HG03457 (cell line): ENCODE measurements at regions not wholly inside any gene's neighbourhood (a gene's known extent, or its start where the extent isn't known, plus 50 kb on each side); places are given as distances from the start of the nearest gene placed in this dataset.
"Not testable (repeated sequence)": the region's sequence is repeated elsewhere in the genome, so short reads cannot be mapped to it uniquely, and the experiment has no call there.

Experiments used
- ATAC-seq: cut with Tn5 transposase; IDR thresholded peaks from one replicate; pipeline ENCODE4 v1.9.1; 2021; ENCODE audit warnings: moderate number of reproducible peaks; ENCODE audit not compliant: unreplicated experiment

DNA sequence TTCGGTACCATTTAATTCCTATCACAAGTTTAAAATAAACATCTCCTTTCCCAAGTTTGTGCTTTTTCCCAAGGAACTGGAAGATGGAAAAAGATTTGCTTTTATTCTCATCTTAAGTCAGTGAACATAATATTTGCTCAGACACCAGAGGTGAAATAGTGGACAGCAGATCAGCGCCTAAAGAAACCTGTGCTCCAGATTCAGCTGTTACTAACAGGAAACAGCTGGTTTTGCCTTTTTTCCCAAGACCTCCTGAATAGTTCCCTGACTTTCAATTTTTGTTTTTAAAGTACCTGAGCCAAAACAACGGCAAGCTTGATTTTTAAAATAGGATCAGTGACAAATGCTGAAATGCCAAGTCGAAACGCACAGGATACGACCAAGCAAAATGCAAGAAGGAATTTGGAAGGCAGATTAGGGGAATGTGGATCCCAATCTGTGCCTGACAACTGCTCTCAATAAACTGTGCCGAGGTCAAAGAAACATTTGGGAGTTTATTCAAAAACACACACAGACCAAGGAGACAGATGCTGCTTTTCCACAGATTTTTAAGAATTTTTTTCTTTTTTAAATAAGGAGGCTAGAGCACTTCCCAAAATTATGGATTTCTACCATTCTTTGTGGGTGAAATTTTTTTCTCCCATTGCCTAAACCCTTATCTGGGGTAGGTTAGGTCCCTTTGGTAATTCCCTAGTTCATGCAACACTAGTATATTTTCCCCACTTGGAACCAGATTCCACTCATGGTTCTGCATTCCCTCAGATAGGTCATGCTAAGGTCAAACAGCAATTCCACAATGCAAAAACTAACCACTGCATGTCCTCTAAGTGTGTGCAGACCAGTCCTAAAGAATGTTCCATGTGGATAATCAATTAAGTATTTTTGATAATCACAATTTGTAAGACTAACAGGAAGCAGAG lies 121.5 kb upstream of the PDE1A start:
- ATAC-seq, result no peak

DNA sequence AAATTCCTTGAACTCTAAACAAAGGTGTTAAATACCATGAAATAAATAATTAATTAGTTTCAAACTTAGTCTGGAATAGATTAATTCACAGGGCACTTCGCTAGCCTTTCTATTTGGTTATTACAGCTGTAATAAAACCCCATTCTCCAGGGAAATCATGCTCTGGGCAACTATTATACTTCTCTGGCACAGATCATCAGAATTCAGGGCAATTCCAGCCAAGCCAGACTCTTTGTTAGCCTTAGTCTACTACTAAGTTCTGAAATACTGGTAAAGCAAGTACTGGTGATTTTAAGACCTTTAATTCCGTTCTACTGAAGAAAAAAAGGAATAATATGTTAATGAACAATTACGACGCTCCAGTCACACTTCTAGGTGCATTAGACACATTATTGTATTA lies 123.4 kb upstream of the PDE1A start:
- no peak for ATAC-seq

DNA sequence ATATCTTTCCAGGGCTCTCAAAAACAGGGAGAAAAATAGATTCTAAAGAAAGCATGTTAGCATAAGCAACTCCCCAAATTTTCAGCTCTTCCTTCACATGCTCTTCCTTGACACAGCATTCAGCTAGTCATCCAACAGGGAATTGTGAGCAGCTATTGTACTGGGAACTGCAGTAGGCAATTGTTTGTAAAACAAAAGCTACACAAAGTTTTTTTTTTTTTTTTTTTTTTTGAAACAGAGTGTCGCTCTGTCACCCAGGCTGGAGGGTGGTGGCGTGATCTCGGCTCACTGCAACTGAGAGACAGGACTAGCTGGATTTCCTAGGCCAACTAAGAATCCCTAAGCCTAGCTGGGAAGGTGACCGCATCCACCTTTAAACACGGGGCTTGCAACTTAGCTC lies 125.4 kb upstream of the PDE1A start:
- ATAC-seq, result not testable (repeated sequence)

DNA sequence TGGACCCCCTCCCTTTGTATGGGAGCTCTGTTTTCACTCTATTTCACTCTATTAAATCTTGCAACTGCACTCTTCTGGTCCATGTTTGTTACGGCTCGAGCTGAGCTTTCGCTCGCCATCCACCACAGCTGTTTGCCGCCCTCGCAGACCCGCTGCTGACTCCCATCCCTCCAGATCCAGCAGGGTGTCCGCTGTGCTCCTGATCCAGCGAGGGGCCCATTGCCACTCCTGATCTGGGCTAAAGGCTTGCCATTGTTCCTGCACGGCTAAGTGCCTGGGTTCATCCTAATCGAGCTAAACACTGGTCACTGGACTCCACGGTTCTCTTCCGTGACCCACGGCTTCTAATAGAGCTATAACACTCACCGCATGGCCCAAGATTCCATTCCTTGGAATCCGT lies 125.9 kb upstream of the PDE1A start:
- not testable (repeated sequence) for ATAC-seq

DNA sequence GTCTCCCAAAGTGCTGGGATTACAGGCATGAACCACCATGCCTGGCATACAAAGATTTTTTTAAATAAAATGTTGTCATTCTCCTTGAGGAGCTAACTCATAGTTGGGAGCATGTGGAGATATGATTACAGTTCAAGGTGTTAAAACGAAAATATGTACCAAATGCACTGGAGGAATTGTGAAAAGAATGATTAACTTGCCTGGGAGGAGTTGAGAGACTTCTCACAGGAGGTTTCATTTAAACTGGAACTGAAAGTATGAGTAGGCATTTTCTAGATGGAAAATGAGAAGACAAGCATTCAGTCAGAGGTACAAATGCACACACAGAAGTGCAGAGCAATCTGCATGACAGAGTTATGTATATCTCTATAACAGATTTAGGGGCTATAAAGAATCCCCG lies 126.6 kb upstream of the PDE1A start:
- ATAC-seq, result peak; percentile 99

DNA sequence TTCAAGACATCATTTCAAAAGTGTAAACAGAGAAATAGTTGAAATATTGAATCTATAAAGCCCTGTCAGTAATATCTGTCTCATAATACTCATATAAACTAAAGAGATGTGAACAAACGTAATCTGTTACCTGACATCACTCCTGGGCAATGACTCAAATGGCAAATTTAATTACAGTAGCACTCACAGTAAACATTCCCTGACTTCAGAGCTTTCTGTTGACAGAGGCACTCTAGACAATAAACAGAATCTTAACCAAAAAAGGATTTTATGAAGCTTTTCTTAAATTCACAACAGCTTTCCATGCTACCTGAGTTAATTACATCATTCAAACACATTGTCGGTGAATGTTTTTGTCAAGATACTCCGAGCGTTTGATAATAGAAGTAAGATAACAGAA lies 128.1 kb upstream of the PDE1A start:
- no peak for ATAC-seq

DNA sequence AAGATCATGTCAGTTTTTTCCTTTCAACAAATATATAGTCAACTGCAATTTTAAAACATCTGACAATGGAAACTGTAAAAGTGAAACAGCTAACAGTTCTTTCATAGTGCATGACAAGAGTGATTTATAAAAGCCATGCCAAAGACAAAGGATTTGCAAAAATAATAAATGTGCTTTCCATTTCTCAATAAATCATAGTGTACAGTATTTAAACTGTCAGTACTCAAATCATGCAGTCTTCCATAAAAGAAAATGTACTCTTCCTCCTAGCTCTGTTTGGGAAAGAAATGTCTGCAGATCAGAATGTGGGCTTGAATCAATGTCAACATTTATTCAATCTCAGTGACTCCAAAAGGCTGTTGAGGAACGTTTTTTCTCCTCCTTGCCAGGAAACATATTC lies 131.7 kb upstream of the PDE1A start:
- no peak for ATAC-seq

DNA sequence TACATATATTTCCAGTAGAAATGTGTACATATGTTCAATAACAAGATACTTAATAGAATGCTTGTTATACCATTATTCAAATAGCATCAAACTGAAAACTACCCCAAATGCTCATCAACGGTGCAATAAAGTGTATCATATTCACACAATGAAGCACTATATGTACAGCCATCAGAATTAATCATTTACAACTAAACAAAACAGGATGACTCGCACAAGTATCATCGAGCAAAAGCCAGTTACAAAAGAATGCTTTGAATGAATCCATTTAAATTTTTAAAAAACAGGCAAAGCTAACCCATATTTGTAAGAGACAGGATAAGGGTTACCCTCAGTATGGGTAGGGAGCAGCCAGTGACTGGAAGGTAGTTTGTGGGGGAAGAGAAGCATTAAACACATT lies 132.8 kb upstream of the PDE1A start:
- ATAC-seq, result no peak

DNA sequence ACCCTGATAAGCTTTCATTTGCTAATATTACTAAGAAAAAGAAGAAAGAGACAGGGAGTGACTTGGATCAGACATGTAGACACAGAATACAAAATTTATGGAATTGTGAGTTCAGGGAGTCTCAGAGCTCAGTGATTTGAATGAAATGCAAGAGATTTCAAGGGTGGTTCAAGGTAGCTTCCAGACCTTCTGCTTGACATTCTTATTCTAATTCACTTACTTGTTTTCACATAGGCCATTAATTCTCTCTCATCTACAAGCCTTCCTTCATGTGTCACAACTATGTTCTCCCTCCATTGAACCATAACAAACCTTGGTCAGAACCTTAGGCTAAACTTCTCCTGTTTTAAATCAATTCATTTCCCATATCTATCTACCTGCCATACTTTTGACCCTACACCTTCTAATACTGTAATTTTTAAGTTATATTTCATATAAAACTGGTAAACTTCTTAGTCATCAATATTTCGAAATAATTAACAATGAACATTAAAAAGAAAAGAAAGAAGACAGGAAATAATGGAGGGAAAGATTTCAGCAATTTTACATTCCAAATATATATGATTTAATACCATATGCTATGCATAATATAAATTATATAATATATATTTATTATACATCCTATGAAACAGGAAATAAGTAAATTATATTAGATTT lies 139.2 kb upstream of the PDE1A start:
- ATAC-seq, result no peak

DNA sequence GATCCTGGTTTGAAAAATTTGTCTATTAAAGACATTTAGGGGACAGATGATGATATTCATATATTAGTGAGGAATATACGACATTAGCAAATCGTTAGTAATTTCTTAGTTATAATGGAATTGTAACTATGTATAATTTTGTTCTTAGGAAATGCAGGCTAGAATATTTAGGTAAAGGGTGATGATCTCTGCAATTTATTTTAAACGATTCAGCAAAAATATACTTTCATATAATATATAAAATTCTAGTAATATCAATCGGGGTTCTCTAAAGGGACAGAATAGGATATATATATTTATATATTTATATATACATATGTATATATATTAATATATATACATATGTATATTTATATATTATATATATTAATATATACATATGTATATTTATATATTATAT lies 142.5 kb upstream of the DNAJC10 start:
- ATAC-seq, result no peak

DNA sequence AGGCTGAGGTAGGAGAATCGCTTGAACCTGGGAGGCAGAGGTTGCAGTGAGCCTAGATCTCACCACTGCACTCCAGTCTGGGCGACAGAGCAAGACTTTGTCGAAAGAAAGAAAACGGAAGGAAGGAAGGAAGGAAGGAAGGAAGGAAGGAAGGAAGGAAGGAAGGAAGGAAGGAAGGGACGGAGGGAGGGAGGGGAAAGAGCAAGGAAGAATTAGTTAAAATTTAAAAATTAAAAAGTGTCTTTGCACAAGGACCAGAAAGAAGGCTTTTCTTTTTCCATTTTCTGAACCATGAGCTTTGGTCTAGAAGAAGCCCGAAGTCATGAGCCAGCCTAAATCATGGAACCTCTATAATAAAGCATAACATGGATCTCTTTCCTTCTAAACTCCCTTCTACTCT lies 138.2 kb upstream of the DNAJC10 start:
- no peak for ATAC-seq

DNA sequence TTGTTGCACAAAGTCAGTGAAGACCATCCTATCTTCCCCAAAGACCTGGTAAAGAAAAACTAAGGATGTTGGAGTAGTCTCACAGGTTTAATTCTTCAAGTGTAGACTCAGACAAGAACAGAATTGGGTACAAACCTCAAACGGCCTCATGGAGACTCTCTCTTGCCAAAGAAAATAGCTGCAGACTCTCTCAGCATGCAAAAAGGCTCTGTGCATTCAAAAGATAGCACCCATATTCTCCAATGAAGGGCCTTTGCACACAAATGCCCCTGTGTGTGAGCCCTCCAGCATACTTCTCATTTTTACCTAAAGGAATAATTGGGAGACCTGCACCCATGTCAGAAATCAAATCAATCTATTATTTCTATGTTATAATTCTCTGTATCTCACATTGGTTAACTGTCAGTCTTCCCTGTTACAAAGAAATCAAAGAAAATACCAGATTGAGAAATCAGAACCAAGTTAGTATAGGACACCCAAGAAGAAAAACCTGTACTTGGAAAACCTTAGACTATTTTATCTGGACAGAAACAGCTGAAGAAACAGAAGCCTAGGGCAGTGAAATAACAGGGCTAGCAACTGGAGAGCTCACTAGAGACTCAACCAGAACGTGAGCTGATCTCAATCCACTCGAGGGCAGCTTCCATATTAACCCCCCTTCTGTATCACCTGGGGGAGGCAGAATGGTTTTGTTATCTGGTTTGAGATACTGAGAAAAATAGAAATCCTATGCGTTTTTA lies 134.7 kb upstream of the DNAJC10 start:
- no peak for ATAC-seq

DNA sequence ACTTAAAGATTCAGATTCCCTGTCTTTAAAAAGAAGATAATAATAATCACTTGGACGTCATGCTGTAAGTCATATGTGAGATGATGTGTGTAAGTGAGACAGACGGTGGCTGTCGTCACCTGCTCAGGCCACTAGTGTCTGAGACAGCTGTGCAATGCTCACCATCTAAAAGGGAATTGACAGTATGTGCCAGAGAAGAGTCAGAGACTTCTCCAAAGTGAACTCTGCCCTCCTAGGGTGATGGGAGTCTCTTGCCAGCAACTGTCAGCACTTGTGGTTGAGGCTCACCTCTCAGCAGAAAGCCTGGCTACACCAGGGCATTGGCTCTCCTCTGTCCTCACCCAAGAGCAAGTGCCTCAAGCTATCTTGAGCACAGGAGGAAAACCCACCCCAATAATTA lies 131.6 kb upstream of the DNAJC10 start:
- ATAC-seq, result no peak

DNA sequence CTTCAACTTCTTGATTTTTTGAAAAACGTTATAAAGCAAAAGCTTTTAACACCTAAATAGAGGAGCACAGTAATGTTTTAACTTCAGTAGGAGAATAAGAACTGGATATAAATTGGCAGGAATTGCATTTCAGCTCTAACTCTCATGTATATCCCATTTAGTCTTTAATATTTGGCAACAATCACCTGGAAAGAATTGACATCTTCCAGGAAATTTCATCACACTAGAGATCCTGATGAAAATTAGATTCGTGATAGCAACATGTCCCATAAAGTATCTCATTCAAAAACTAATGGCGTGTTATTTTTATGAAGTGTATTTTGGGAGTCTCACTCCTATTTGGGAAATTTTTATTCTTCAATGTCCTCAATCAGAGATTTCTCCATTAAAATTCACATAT lies 131.1 kb upstream of the DNAJC10 start:
- ATAC-seq, result no peak

DNA sequence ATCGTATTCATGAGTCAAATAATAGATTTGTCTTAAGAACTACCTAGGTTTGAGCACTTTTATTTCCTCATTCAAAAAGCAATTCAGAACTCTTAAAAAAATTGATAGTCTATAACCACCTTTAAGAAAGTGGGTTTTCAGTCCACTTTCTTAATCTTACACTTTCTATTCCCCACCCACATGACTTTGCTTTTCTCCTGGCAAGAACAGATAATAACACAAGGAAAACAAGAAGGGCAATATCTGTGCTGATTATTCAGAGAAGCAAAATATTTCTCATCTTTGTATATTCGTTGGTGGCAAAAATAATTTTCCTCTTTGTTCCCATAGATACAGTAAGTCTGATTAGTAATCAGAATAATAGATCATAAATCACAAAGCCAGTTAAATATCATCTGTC lies 130.6 kb upstream of the DNAJC10 start:
- ATAC-seq, result no peak

DNA sequence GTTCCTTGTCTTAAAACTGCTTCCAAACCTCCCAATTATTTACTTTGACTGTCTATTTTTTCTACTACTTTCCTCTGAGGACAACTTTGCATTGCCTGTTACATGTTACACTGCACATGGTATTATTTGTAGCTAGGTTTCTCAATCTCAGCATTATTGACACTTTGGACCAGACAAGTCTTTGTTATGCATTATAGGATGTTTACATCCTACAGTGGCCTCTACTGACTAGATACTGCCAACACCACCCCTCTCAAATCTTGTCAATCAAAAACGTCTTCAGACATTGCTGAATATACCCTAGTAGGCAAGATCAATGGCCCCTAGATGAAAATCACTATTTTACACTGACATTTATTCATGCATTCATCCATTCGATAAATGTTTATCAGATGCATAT lies 129.6 kb upstream of the DNAJC10 start:
- ATAC-seq, result no peak

DNA sequence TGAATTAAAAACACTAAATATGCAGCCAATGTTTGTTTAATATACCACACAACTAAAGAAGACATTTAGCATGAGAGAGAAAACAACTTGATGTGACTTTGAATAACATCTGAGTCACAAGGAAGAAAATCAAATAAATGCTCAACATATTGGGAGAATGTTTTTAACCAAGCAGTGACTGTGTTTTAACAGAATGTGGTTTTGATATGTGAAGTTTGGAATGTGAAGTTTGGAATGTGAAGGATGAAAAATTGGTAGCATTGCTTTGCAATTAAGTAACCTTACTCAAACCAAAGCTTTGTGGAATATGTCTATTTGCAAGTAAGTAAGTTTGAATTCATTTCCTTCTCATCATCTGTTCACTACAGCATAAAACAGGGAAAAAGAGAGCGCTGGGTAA lies 128.2 kb upstream of the DNAJC10 start:
- no peak for ATAC-seq

DNA sequence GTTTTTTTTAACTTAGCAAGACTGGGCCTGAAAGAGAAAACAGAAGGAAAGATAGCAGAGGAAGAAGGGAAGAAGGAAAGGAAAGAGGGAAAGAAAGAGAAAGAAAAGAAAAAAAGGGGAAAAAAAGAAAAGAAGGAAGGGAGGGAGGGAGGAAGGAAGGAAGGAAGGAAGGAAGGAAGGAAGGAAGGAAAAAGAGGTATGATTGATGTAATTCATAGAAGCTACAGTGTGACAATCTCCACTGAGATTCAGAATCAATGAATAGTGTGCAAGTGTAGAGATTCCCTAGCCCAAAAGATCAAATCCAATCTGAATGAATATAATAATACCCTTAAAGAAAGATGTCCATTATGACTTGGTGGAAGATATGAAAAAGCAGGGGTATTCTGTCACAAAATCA lies 126.9 kb upstream of the DNAJC10 start:
- ATAC-seq, result no peak

DNA sequence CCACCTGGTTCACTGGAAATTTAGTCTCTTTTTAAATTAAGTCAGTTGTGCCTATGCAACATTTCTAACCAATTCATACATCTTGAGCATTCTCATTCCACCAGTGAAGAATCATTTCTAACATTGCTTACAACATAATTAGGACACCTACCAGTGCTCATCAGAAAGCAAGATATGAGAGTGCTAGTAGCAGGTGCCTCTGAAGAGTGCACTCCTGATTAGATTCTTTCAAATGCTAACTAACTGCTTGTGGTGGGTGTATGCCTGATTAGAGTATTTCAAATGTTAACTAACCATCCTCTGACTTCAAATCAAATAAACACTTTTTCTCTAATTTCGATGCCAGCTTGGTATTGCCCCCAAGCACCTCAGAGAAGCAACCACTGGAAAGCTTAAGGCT lies 124.3 kb upstream of the DNAJC10 start:
- no peak for ATAC-seq

DNA sequence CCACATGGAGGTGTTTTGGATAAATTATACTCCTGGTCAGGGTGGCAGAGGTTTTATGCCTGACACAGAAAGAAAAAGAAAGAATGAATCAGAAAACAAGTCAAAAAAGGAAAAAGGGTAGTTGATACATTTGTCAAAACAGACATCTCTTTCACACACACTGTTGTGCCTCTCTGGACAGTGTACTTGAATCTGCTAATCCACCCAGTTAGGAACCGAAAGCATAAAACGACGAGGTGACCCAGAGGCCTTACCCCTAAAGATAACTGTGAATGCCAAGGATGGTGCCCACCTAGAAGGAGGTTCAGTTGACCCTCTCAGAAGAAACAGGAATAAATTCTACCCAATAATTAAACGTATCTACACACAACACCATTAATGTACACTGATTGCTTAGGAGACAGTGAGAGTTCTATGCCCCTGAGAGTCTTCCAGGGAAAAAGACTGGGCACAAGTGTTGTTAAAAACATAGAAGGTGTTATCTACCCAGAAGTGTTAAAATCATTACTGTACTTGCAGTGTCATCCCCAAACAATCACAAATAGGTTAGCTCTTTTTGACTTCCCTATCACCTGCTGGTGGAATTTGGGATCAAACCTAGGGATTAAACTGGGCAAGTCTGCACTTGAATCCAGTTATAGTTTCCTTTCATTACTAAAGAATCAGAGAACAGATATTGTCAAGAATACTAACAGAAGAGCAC lies 123.2 kb upstream of the DNAJC10 start:
- no peak for ATAC-seq

DNA sequence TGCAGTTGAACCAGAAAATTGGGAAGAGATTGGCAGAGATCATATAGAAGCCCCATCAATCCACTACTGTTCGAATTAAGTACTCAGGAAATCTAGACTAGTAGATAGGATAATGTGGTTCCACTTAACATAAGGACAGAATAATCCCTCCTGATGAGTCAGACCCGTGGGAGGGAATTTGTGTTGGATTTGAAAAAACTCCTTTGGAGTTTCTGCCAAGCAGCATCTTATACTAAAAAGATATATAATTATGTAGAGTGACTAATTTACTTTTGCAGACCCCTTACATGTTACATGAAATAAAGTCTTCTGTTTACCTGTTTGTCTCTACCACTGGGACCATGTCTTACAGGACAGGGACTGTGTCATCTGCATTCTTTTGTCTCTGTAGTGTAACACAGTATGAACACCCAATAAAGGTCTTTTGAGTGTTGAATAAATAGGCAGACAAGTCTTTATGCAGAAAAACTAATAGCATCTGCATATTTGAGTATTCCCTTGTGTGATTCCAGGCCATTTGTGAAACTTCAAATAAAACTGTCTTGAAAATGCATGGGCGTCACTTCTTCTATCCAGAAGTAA lies 122.6 kb upstream of the DNAJC10 start:
- ATAC-seq, result no peak
